Activated T-cell treated with anti-CD3 and anti-CD28 coated beads for 24 hours (primary cell): ENCODE measurements at regions not wholly inside any gene's neighbourhood (a gene's known extent, or its start where the extent isn't known, plus 50 kb on each side); places are given as distances from the start of the nearest gene placed in this dataset.

Source experiments
- DNase-seq: peaks from one replicate; pipeline ENCODE4 v3.0.0-alpha.2; 2020; ENCODE audit warnings: low read depth

DNA sequence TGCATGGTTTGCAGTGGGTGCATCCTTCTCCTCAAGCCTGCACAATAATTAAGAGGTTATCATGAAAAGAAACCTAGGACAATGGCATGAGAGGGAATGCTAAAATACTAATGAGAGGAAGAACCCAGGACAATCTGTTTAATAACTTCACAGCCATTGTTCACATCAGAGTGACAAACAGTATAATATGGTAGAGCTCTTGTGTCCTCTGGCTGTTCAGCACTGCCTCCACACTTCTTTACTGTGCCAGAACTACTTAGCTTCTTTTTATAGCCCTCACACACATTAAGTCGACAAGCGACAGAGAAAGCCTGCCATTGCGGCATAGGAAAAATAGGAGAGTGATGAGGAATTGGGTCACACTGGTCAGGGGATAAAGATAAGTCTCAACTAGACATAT is 65.0 kb upstream of the MEIS2 start:
- DNase-seq: no peak

DNA sequence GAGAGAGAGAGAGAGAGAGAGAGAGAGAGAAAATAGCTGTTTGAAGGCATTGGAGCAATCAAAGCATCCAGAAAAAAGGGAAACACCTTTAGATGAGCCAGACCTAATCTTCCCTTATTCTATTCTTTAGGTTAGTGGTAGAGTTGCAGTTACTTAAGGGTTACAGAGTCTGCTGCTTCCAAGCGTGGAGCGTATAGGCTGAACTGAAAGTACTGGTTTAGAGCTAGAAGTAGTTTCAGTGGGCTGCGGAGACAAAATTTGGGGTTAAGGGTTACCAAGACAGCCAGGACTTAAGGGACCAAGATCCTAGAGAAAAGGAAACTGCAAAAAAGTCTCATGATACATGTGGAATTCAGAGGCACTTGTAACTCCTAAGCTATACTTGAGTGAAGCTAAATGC is 66.1 kb upstream of the MEIS2 start:
- no peak for DNase-seq

DNA sequence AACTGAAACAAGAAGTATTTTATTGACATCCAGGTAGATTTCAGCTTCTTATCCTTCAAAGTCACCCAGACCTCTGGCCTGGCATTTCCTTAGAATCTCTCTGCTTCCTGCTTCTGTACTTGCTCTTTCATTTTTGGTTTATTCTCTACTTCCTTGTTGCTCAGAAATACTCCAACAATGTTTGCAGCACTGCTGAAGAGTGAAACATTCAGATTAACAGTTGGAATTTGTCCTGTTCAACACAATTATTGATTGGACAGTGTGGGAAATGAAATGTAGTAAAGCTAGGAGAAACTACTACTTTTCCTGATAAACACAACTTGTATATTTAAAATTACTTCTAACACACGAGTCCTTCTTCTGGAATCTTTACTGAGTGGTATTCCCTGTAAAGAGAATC is 81.0 kb upstream of the MEIS2 start:
- no peak for DNase-seq

DNA sequence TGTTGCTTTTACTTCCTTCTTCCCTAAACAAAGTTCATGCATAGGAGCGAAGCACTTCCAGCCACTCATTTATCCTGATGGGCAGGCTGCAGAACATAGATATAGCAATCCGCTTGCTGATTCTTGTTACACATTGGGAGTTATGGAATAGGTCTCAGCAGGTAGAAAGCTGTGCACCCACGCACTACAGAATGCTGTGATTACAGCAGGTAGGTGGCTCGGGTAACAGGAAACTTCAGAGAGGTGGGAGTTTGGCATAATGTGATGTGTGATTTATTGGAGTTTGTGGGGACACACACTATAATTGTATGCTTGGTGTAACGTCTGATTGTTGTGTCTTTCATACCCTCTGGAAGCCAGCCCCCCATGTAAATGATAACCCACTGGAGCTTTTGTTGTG is 99.2 kb upstream of the MEIS2 start:
- DNase-seq: no peak

DNA sequence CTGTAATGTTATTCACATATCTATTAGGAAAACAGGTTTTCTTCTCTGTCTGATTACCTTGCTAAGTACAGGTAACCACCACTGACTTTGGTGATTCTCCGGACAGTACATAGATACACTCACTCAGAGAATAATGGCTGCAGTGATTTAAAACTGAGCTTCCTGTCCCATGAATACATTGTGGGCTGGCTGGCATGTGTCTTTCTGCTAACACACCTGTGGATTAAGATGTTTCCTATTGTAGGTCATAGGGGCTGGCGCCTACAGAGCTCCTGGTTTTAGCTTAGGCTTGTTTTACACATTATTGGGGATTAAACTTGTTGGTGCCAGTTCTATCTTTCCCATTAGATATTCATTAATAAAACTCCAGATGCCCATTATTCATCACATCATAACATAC is 102.7 kb upstream of the MEIS2 start:
- no peak for DNase-seq

DNA sequence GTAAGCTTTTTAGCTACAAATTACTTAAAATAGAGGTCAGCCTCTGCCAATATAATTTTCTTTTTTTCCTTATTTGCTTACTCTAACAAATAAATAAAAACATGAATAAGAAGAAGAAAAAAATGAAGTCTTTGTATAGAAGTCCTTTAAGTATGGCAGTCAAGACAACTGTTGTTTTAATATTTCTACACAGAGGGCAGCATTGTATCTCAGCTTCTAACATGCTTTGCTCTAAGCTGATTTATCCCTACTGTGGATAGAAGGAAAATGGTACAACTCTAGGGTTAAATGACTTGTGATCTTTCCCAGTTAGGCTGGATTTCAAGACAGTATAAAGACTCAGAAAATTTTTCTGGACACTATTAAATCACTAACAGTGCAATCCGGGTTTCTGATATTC is 104.3 kb upstream of the MEIS2 start:
- DNase-seq: no peak

DNA sequence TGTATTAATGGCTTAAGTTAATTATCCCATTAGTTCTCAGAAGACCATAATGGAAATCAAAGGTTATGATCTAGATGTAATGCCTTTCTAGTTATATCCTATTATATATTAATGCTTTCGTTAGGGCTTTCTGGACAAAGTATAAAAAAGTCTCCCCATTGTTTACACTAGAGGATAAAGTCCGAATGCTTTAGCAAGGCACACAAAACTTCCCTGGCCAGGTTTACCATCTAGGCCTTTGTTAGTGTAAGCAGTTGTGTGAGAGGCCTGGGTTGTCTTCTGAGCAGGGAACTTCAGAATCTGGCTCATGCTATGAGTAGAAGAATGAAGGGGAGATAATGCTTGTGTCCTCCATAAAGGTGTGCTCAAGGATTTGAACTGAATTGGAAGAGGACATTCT is 106.3 kb upstream of the MEIS2 start:
- DNase-seq: no peak

DNA sequence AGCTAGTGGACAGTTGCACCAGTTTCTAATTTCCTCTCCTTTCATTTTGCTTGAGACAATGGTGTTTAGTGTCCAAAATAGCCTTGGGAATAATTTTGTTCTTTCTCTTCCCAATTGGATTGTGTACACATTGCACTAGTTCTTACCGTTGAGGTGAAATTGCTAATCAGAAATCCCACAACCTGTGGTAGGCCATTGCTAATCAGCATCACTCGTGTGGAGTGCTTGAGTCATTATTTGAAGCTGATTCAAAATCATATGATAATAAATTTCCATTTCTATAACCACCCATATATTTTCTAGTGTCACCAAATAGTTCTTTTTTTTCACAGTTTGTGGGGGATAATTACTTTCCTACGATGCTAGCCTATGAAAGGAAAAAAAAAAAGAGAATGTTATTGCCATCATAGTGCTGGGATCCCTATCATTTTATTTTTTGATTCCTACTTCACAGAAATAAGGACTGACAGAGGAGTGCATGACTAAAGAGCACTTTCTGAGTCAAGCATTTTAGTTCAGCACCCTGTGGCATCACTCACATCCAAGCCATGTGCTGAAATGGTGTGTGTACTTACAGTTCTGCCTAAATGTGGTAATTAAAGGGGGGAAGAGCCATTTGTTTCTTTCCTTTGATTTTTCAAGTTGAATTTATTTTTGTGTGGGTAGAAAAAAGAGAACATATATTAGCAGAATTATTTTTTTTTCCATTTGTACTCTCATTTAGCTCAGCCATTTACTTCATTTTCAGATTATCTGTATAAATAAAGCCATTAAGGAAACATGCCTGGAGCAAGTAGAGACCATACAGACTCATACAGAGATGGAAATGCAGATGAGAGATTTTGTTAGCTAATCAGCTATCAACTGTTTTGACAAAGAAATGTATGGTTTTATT is 108.0 kb upstream of the MEIS2 start:
- no peak for DNase-seq

DNA sequence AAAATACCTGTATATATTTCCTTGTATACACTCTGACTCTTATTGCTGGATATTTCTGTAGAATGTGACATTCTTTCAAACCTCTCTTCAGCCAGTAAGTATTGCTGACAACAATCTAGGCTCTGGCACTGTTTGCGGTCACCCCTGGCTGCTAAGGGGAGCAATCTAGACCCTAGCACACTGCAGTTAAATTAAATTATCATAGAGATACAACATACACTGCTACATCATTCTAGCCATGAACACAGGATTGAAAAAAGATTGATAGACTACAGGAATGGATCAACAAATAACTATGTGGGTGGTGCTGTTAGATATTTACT is 108.7 kb upstream of the MEIS2 start:
- no peak for DNase-seq

DNA sequence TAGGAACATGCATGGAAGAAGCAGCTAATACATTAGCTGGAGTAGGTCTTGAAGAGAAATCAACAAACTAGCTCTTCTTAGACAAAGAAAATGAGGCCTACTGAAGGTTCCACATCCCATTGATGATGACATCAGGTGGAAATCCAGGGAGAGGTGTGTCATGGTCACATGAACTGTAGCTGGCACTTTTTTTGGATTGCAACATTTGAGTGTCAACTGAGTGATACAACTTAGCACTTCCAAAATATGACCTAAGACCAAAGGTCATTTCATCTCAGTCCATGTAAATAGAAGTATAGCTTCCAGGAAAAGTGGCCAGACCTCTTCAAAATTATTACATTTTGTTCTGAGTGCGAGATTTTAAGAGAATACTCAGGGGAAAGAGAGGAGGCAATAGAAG is 117.2 kb upstream of the MEIS2 start:
- DNase-seq: no peak

DNA sequence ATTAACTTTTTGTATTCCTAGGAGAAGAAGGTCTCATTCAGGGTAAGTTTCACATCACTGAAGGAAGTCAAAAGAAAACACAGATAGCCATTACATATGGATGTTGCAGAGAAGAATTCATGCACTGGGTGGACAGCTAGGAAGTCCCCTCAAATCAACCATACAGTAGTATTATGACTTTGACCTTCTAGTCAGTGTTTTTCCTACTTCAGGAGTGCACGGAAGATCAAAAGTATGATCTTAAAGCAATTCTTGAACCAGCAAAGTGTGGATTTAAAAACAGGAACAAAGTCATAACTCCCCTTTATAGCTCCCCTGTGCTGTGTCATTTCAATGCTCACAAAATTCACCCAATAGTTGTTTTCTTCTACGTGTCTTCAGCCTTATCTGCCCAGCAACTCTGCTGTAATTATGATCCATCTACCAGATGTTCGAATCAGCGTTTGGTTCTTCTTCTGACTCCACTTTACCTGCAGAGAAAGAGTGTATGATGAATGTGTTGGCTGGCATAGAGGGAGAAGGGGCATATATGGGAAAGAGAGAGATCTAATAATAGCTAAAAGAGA is 118.1 kb upstream of the MEIS2 start:
- DNase-seq: no peak

DNA sequence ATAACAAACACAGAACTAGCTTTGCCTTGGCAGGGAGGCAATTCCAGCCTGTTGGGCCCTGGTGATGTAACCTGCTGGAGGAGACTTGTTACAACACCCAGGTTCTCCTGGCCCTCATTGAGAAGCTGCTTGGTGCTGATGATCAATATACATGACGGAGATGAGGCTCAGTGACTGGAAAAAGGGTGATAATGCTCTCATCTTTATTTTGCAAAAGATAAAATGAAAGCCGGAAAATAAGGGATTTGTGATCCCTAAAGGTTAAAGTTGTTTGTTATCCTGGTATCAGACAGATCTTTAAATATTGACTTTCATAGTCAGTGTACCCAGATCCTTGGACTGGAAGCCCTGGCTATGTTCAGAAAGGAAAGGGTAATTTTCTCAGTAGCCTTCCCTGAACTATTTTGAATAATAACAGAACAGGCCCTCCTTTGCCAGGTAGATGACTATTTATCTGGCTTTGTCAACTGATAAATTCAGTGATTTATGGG is 118.9 kb upstream of the MEIS2 start:
- DNase-seq: no peak

DNA sequence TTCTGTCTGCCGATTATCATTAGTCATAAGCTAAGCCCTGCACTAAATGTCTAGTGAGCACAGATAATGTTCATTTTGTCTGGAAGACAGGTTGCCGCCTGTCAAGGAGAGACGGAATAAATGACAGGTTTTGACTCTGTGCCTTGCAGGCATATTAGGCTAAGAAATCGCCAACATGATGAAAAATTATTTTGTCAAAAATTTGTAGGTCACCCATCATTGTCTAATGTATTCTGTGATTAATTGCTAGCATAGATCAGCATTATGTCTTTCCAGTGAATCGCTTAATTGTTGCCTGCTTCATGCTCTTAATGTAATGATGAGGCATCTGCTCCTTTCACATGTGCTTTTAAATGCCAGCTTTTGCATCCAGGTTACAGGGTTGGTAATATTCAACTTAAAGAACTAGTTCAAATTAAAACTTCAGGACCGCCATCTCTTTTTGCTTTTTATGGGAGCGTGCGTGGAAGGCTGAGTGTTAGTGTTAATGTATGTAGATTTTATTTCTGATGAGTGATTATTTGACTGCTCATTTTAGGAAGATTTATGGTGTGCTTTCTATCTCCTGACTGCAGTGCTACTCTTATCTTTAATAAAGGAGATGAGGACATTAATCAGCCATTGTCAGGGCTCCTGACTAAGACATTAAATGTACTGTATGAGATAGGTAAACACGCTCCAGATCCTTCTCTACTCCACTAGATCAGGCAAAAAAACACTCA is 120.8 kb upstream of the MEIS2 start:
- no peak for DNase-seq

DNA sequence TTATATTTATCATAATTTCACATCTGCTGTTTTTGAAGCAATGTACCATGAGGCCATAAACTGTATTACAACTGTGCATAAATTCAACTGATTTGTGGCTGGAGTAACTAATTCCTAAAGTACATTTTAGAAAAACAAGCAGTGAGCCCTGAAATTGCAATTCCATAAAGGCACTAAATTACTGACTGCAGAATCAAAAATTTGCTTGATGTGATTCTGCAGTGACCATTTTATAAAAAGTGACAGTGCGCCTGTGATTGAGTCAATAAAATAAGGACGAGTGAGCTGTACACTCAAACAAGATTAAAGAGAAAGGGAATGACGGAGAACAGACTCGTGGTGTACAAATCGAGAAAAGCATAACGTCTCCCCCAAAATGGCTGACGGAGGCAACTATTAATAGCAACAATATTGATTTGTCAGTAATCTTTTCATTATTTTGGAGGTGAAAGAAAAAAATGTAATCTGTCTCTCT is 121.4 kb upstream of the MEIS2 start:
- no peak for DNase-seq

DNA sequence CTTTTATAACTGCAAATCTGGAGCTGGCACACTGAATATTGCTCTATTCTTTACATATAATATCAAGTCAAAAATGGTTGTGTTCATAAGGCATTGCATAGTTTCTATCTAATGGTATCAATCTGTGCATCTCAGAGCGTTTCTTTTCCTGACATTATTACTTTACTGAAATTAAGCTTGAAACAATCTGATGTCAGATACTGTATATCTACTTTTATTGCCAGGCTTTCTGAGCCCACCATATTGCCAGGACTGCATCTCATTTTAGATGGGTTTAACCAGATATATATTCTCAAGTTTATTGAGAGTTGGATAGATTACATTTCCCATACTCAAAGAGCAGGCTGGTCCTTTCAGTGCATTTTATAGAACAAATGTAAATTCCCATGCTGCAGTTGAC is 122.7 kb upstream of the MEIS2 start:
- DNase-seq: no peak

DNA sequence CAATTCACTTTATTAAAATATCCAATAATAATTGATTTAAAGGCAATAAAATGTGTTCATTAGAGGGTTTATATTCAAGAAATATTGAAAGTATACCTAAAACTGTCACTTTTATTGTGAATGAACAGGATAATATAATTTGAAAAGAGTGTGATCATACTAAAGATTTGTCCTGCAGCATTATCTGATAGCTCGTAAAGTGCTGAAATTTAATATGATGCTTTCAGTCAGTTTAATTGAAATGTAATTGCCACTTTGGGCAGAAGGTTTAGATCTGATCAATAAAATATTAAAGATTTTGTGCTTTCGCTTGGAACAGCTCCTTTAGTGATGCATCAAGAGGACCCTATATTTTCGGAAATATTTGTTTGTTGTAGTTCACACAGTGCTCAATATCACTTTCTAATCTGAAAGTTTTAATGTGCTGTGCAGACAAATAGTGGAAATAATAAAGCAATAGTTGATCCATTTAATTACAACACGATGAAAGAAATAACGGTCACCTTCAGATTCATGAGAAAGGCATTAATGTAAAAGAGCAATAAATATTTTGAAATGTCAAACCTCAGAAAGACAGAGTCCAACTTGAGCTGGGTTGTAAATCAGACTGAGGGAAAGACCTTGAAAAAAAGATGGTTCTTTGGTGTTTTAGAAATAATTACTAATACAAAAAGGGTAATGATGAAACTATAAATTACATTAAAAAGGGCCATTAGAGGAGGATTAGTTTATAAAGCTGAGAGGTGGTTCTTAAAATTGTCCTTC is 129.7 kb upstream of the MEIS2 start:
- no peak for DNase-seq

DNA sequence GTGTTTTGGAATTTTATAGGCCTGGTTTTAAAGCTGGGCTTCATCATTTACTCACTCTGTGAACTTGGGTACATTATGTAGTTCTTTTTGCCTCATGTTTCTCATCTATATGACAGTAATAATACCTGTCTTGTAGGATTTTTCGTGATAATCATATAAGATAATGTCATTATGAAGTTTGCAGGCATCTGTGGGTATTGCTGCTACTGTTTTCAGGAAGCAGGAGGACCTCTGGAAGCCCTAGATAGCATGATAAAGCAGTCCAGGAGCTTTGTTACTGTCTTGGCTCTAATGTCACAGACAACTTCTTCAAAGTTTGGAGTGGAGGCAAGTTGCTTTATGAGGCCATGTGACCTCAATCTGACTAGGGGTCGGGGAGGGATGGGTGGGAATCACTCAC is 145.0 kb upstream of the MEIS2 start:
- DNase-seq: no peak

DNA sequence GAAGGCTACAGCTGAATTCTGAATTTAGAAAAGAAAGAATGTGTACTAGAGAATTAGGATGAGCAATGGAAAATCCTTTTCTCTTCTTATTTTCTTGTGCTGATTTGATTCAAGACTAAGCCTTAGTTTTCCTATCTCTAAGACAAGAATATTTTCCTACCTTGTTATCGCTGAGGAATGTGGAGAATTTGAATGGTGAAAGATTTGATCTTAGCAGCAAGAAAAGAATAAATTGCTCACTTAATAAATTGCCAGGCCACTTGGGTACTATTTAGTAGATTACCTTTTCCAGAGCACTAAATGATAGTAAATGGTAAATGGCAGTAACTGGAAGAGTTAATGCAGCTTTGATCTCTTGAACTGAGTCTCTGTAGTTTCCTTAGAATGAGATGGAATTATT is 145.7 kb upstream of the MEIS2 start:
- no peak for DNase-seq

DNA sequence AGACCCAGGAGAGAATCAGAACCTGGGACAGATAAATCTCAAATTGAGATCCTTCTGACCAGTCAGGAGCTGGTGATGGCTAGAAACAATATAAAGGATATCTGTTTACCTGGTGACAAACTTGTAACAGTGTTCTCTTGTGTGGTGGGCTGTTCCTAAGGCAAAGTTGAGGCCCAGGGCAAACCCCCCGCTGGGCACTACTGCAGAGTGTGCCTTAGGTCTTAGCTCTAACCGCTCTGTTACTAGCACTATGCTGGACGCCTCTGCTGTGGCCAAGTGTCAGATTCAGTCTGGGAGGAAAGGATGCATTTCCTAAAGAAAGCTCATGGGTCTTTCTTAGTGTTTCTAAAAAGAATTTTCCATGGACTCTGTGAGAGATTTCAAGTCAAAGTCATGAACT is 146.5 kb upstream of the MEIS2 start:
- DNase-seq: no peak

DNA sequence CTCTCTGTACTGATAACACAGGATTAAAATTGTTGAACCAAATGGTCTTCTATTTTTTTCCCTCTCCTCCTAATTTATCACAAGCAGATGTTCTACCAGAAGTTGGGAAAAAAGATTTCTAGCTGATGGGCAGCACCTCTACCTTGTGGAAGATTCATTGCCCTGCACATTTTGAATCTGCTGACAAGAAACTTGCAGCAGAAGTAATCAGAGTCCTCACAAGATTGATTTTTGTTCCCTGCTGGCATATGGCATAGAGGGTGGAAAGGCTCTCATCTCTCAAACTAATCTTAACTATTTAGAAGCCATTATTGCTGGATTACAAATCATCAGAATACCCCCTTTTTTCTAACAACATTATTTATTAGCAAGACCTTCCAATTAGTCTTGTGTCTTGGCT is 148.9 kb upstream of the MEIS2 start:
- no peak for DNase-seq

DNA sequence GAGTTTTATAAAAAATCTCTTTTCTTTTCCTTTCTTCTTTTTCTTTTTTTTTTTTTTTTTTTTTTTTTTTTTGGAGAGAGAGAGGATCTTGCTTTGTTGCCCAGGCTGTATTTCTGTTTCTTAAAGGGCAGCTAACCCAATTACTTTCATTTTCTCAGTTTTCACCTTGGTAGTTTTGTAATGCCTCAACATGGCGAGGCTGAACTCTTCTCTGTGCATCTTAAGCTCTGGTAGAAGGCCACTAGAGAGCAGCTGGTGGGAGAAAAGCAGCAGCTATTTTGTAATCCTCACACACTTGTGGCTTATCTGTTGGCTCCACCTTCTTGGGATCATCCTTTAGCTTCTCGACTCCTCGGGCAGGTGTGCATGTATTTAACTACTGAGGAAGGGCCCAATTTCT is 152.2 kb upstream of the MEIS2 start:
- DNase-seq: no peak

DNA sequence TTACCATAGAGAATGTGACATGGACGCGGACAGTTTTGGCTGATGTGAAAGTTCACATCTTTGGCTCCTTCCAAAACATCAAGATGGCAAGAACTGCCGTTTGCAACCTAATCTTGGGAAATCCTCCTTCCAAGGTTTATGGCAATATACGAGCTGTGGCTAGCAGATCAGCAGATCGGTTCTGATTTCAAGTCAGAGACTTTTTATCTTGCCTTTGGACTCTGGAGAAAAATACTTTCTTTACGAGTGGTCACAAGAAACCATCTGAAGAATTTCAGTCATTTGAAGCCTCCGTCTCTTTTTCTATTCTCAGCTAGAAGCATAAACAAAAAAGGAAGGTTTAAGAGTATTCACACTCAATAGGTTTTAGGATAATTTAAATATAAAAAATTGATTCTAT is 153.5 kb upstream of the MEIS2 start:
- no peak for DNase-seq

DNA sequence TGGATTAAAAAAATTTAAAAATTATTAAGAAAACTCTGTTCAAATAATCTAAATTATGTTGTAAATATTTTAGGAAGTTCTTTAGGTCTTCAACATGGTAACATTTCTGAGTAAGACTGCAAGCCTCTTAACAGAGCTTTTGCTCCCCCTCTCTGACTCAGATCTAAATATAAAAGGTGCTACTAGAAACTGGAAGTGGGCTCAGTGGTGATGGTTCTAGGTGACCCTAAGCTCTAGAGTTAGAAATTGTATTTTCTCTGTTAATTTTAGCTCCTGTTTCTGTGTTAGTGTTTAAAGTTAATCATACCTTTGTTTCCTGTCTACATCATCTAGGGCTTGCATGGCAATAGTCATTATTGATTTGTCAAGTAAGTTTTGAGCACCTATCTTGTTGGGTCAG is 159.9 kb upstream of the MEIS2 start:
- no peak for DNase-seq
